Vagina (tissue), 2 donors: ENCODE measurements at regions not wholly inside any gene's neighbourhood (a gene's known extent, or its start where the extent isn't known, plus 50 kb on each side); places are given as distances from the start of the nearest gene placed in this dataset.

Experiments used
- POLR2A ChIP-seq, 2 donors: fragments of 450-650 bp; IDR thresholded peaks; one replicate each; pipeline ENCODE4 v1.6.1; 2017; ENCODE audit warnings: antibody characterized with exemption in 2 of 2, mild to moderate bottlenecking in 2 of 2, moderate library complexity in 2 of 2
- POLR2AphosphoS5 ChIP-seq, 2 donors: sonication (generic); formaldehyde crosslinking; IDR thresholded peaks; one replicate each; pipeline ENCODE4 v1.9.0; 2017; ENCODE audit warnings: antibody characterized with exemption in 2 of 2, mild to moderate bottlenecking in 2 of 2, low read depth in 1 of 2; ENCODE audit not compliant: insufficient read depth in 1 of 2
- TF ChIP-seq, protein P1 (sequence below), 3 experiments: fragments of 450-650 bp in 2 of 3; fragments of 200-600 bp in 1 of 3; sonication (generic) in 1 of 3; IDR thresholded peaks; one replicate each; pipeline ENCODE4 v1.5.1; 2017 to 2019; ENCODE audit warnings: antibody characterized with exemption in 3 of 3, mild to moderate bottlenecking in 2 of 3, moderate library complexity in 2 of 3

DNA sequence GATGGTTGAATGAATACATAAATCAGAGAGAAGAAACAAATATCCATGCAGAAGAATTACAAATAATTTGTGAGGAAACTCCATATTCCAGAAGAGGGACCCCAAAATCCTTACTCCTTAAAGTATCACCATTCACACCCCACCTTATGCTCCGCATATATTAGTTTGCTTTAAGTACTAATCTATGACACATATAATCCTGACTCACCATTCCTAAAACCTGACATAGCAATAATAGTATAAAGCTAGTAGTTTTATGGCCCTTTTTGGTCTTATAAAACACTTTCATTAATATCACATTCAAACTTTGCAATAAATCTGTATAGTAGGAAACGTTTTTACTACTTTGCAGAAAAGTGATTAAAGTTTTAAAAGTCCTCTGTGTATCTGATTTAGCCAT, 719.0 kb upstream of the SLC39A10 start:
- TF ChIP-seq POLR2A (IDR thresholded peaks at IDR 0.05) (no peak), POLR2AphosphoS5 (IDR thresholded peaks at IDR 0.05; ENCODE audit: insufficient read depth in 1 of 2, low read depth in 1 of 2) (no peak)
- TF ChIP-seq, protein P1, sequence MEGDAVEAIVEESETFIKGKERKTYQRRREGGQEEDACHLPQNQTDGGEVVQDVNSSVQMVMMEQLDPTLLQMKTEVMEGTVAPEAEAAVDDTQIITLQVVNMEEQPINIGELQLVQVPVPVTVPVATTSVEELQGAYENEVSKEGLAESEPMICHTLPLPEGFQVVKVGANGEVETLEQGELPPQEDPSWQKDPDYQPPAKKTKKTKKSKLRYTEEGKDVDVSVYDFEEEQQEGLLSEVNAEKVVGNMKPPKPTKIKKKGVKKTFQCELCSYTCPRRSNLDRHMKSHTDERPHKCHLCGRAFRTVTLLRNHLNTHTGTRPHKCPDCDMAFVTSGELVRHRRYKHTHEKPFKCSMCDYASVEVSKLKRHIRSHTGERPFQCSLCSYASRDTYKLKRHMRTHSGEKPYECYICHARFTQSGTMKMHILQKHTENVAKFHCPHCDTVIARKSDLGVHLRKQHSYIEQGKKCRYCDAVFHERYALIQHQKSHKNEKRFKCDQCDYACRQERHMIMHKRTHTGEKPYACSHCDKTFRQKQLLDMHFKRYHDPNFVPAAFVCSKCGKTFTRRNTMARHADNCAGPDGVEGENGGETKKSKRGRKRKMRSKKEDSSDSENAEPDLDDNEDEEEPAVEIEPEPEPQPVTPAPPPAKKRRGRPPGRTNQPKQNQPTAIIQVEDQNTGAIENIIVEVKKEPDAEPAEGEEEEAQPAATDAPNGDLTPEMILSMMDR (IDR thresholded peaks at IDR 0.05), result no peak
